ENCODE measurements at regions not wholly inside any gene's neighbourhood (a gene's known extent, or its start where the extent isn't known, plus 50 kb on each side); places are given as distances from the start of the nearest gene placed in this dataset.

GRCh38 chr2:56768973-56769372, 585.2 kb downstream of the CCDC85A start:
- no peak for TF ChIP-seq CSDC2 (CRISPR knock-in tag; IDR thresholded peaks at IDR 0.05)
- no peak for ATAC-seq

DNA sequence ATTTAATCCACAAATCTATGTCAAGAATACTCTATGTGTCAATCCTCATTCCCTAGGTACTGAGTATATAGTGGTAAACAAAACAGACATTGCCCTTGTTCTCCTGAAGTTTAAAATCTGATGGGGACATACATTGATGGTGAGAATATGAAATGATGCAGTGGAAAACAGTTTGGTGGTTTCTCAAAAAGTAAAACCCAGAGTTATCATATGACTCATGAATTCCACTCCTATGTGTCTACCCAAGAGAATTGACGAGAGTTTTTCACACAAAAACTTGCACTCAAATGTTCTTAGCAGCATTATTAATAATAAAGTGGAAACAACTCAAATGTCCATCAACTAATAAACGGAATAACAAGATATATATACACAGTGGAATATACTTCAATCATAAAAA, 586.7 kb downstream of the CCDC85A start:
- TF ChIP-seq RARB (CRISPR knock-in tag; IDR thresholded peaks at IDR 0.05) (no peak), ZFP30 (CRISPR knock-in tag; IDR thresholded peaks at IDR 0.05) (no peak), ZNF70 (CRISPR knock-in tag; IDR thresholded peaks at IDR 0.05) (no peak), TCF4 (CRISPR knock-in tag; IDR thresholded peaks at IDR 0.05; ENCODE audit: borderline replicate concordance) (no peak), ZNF8 (CRISPR knock-in tag; IDR thresholded peaks at IDR 0.05) (no peak)
- TF ChIP-seq, protein P1, sequence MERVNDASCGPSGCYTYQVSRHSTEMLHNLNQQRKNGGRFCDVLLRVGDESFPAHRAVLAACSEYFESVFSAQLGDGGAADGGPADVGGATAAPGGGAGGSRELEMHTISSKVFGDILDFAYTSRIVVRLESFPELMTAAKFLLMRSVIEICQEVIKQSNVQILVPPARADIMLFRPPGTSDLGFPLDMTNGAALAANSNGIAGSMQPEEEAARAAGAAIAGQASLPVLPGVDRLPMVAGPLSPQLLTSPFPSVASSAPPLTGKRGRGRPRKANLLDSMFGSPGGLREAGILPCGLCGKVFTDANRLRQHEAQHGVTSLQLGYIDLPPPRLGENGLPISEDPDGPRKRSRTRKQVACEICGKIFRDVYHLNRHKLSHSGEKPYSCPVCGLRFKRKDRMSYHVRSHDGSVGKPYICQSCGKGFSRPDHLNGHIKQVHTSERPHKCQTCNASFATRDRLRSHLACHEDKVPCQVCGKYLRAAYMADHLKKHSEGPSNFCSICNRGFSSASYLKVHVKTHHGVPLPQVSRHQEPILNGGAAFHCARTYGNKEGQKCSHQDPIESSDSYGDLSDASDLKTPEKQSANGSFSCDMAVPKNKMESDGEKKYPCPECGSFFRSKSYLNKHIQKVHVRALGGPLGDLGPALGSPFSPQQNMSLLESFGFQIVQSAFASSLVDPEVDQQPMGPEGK (CRISPR knock-in tag; IDR thresholded peaks at IDR 0.05; ENCODE audit: borderline replicate concordance) = no peak
- no peak for ATAC-seq

DNA sequence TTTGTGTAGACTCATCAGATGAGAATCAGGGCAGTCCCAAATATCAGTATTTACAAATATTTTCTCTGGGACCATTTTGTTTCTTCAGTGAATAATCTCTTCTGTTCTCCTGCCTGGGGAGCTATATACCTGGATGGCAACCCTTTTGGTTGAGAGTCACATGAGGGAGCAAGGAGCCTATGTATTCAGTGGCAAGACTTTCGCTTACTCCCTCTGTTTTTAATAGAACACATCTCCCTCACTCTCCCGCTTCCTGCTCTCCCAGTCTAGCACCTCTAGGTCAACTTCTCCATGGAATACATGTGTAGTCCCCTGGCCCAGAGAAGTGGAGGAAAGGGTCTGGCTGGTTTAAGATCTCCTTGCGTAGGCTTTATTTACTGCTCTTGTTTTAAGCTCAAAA, 600.3 kb downstream of the CCDC85A start:
- TF ChIP-seq ZNF8 (CRISPR knock-in tag; IDR thresholded peaks at IDR 0.05) (no peak), RARB (CRISPR knock-in tag; IDR thresholded peaks at IDR 0.05) (no peak), ZNF565 (CRISPR knock-in tag; conservative IDR thresholded peaks at IDR 0.05; ENCODE audit: low read depth) (no peak), ZFP30 (CRISPR knock-in tag; IDR thresholded peaks at IDR 0.05) (no peak), ZFP3 (CRISPR knock-in tag; IDR thresholded peaks at IDR 0.05) (no peak), ISL1 (CRISPR knock-in tag; IDR thresholded peaks at IDR 0.05) (no peak), ESRRG (CRISPR knock-in tag; IDR thresholded peaks at IDR 0.05) (no peak)
- TF ChIP-seq, protein P2, sequence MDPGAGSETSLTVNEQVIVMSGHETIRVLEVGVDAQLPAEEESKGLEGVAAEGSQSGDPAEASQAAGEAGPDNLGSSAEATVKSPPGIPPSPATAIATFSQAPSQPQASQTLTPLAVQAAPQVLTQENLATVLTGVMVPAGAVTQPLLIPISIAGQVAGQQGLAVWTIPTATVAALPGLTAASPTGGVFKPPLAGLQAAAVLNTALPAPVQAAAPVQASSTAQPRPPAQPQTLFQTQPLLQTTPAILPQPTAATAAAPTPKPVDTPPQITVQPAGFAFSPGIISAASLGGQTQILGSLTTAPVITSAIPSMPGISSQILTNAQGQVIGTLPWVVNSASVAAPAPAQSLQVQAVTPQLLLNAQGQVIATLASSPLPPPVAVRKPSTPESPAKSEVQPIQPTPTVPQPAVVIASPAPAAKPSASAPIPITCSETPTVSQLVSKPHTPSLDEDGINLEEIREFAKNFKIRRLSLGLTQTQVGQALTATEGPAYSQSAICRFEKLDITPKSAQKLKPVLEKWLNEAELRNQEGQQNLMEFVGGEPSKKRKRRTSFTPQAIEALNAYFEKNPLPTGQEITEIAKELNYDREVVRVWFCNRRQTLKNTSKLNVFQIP (CRISPR knock-in tag; IDR thresholded peaks at IDR 0.05; ENCODE audit: borderline replicate concordance, low read depth) = no peak
- ATAC-seq = no peak

DNA sequence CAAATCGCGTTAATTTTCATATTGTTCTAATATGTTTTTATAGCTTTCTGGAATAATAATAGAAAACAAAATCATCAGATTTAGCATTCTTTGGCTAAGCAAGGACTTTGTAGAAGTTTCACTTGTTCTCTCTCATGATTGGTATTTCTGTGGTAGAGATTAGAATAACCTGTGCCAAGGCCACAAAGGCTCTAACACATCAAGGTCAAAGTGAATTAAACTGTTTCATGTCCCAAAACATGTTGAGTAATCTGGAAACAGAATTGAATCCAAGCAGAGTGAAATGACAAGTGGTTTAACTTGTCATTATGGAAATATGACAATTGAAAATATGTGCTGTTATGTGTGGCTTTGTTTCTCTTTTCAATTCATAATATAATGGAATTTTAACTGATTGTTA, 617.4 kb downstream of the CCDC85A start:
- ATAC-seq = peak; percentile 52
- TF ChIP-seq, protein P2 (CRISPR knock-in tag; IDR thresholded peaks at IDR 0.05; ENCODE audit: borderline replicate concordance, low read depth) = no peak
- TF ChIP-seq ZNF565 (CRISPR knock-in tag; conservative IDR thresholded peaks at IDR 0.05; ENCODE audit: low read depth) (no peak), ZNF8 (CRISPR knock-in tag; IDR thresholded peaks at IDR 0.05) (no peak), TOX (CRISPR knock-in tag; IDR thresholded peaks at IDR 0.05; ENCODE audit: borderline replicate concordance) (0 out of 2 replicates have a peak, but pooled peaks have one; percentile 32)

DNA sequence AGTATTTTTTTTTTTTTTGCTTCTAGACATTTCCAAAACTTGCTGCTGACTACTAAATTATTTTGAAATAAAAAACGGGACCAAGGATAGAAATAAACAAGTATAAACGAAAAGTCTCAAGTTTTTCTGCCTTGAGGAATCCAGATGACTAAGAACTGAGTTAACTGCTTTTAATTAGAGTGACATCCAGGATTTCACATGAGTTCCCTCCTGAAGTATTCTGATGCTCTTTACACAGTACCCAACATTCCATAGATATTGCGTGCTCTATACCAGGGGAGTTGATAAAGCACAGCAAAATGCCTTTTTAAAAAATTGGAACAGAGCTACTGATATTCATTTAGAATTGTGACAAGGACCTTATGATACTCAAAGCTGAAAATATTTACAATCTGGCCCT, 618.0 kb downstream of the CCDC85A start:
- no peak for TF ChIP-seq ZFP3 (CRISPR knock-in tag; IDR thresholded peaks at IDR 0.05)
- no peak for TF ChIP-seq ESRRG (CRISPR knock-in tag; IDR thresholded peaks at IDR 0.05)
- no peak for TF ChIP-seq GLIS3 (CRISPR knock-in tag; IDR thresholded peaks at IDR 0.05)
- TF ChIP-seq TSHZ2 (CRISPR knock-in tag; IDR thresholded peaks at IDR 0.05) = no peak
- no peak for TF ChIP-seq SNAI2 (CRISPR knock-in tag; IDR thresholded peaks at IDR 0.05)
- no peak for TF ChIP-seq OSR1 (CRISPR knock-in tag; IDR thresholded peaks at IDR 0.05)
- TF ChIP-seq, protein P3, sequence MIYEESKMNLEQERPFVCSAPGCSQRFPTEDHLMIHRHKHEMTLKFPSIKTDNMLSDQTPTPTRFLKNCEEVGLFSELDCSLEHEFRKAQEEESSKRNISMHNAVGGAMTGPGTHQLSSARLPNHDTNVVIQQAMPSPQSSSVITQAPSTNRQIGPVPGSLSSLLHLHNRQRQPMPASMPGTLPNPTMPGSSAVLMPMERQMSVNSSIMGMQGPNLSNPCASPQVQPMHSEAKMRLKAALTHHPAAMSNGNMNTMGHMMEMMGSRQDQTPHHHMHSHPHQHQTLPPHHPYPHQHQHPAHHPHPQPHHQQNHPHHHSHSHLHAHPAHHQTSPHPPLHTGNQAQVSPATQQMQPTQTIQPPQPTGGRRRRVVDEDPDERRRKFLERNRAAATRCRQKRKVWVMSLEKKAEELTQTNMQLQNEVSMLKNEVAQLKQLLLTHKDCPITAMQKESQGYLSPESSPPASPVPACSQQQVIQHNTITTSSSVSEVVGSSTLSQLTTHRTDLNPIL (CRISPR knock-in tag; IDR thresholded peaks at IDR 0.05; ENCODE audit: low read depth) = no peak
- TF ChIP-seq ZNF565 (CRISPR knock-in tag; conservative IDR thresholded peaks at IDR 0.05; ENCODE audit: low read depth) = no peak
- TF ChIP-seq CSDC2 (CRISPR knock-in tag; IDR thresholded peaks at IDR 0.05) = no peak
- TF ChIP-seq ZNF70 (CRISPR knock-in tag; IDR thresholded peaks at IDR 0.05) = no peak
- no peak for TF ChIP-seq BACH2 (CRISPR knock-in tag; IDR thresholded peaks at IDR 0.05; ENCODE audit: borderline replicate concordance)
- no peak for TF ChIP-seq ARNTL (CRISPR knock-in tag; IDR thresholded peaks at IDR 0.05; ENCODE audit: borderline replicate concordance, low read depth)
- TF ChIP-seq ISL1 (CRISPR knock-in tag; IDR thresholded peaks at IDR 0.05) = no peak
- TF ChIP-seq, protein P2 (CRISPR knock-in tag; IDR thresholded peaks at IDR 0.05; ENCODE audit: borderline replicate concordance, low read depth) = no peak
- peak; percentile 93 for ATAC-seq

Measured in SK-N-SH treated with all-trans-retinoic acid at 6 μM for 48 hours (cell line).